RWPE2 (cell line): ENCODE measurements at regions not wholly inside any gene's neighbourhood (a gene's known extent, or its start where the extent isn't known, plus 50 kb on each side); places are given as distances from the start of the nearest gene placed in this dataset.

Experiments
- ATAC-seq: fragments of 200-7000 bp; cut with Tn5 transposase; 3 replicates; pipeline ENCODE4 v1.9.1; 2021; ENCODE audit warnings: low read depth
- DNase-seq: peaks from one replicate; pipeline ENCODE4 v3.0.0-alpha.2; 2020; ENCODE audit warnings: low spot score
- H3K27ac ChIP-seq: fragments of 450-650 bp; 2 replicates; pipeline ENCODE4 v1.5.1; 2017; ENCODE audit warnings: mild to moderate bottlenecking; ENCODE audit not compliant: poor library complexity, severe bottlenecking
- H3K27me3 ChIP-seq: fragments of 250-450 bp; sonication (Bioruptor Pico); 2 replicates; pipeline ENCODE4 v1.5.1; 2021; ENCODE audit warnings: mild to moderate bottlenecking, moderate library complexity; ENCODE audit not compliant: insufficient read depth, poor library complexity, severe bottlenecking
- H3K36me3 ChIP-seq: fragments of 250-450 bp; sonication (Bioruptor Pico); 2 replicates; pipeline ENCODE4 v1.5.1; 2020; ENCODE audit warnings: low read depth, mild to moderate bottlenecking, moderate library complexity
- H3K4me1 ChIP-seq: fragments of 250-450 bp; sonication (Bioruptor Pico); 2 replicates; pipeline ENCODE4 v1.5.1; 2021; ENCODE audit warnings: mild to moderate bottlenecking, moderate library complexity; ENCODE audit not compliant: insufficient read depth, poor library complexity, severe bottlenecking
- H3K4me3 ChIP-seq: fragments of 250-450 bp; sonication (Bioruptor Pico); 2 replicates; pipeline ENCODE4 v1.5.1; 2021; ENCODE audit warnings: mild to moderate bottlenecking, moderate library complexity; ENCODE audit not compliant: severe bottlenecking
- H3K9me3 ChIP-seq: fragments of 250-450 bp; sonication (Bioruptor Pico); 2 replicates; pipeline ENCODE4 v1.5.1; 2021; ENCODE audit warnings: mild to moderate bottlenecking, moderate library complexity; ENCODE audit not compliant: severe bottlenecking
- TF ChIP-seq, protein P1 (sequence below): fragments of 450-650 bp; IDR thresholded peaks from one replicate; pipeline ENCODE4 v1.5.1; 2017; ENCODE audit warnings: mild to moderate bottlenecking, moderate library complexity; ENCODE audit not compliant: poor library complexity, severe bottlenecking

- no peak for DNase-seq
- Histone ChIP-seq H3K9me3 (no peaks in the 10 kb centered on the region), H3K4me1 (peaks cover 7% of the 10 kb centered on the region), H3K27me3 (no peaks in the 10 kb centered on the region), H3K4me3 (no peak overlapping the region), H3K27ac (no peak overlapping the region), H3K36me3 (no peaks in the 10 kb centered on the region)
- ATAC-seq: no peak
- TF ChIP-seq, protein P1, sequence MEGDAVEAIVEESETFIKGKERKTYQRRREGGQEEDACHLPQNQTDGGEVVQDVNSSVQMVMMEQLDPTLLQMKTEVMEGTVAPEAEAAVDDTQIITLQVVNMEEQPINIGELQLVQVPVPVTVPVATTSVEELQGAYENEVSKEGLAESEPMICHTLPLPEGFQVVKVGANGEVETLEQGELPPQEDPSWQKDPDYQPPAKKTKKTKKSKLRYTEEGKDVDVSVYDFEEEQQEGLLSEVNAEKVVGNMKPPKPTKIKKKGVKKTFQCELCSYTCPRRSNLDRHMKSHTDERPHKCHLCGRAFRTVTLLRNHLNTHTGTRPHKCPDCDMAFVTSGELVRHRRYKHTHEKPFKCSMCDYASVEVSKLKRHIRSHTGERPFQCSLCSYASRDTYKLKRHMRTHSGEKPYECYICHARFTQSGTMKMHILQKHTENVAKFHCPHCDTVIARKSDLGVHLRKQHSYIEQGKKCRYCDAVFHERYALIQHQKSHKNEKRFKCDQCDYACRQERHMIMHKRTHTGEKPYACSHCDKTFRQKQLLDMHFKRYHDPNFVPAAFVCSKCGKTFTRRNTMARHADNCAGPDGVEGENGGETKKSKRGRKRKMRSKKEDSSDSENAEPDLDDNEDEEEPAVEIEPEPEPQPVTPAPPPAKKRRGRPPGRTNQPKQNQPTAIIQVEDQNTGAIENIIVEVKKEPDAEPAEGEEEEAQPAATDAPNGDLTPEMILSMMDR: no peak
Measured at GRCh38 chr18:27411911-27412310, 226.8 kb upstream of the CHST9 start.

DNA sequence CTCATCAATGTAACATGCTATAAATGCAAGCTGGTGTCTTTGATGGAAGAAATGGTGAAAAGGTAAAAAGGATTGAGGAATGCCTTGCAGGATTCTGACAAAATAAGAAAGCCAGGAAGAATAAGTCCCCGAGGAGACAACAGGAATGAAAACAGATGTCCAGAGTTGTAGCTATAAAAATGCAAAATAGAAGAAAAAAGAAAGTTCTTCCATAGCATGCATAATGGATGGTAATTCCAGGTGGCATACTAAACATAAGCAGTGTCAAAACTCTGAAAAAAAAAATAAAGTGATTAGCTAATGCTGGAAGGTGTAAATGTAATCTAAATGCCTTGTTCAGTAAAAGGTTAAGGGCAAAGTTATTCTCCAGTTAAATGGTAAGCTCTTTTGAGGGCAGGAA is 225.9 kb upstream of the CHST9 start:
- Histone ChIP-seq H3K4me1 (peaks cover 7% of the 10 kb centered on the region), H3K4me3 (no peak overlapping the region), H3K27ac (no peak overlapping the region), H3K9me3 (no peaks in the 10 kb centered on the region), H3K27me3 (no peaks in the 10 kb centered on the region), H3K36me3 (no peaks in the 10 kb centered on the region)
- TF ChIP-seq, protein P1: no peak
- ATAC-seq: no peak
- DNase-seq: no peak

GRCh38 chr18:27404855-27405254 is 219.7 kb upstream of the CHST9 start:
- H3K27me3 ChIP-seq: no peaks in the 10 kb centered on the region
- ATAC-seq: 0 out of 3 replicates have a peak, but pooled peaks have one; percentile 51
- no peak for DNase-seq
- H3K9me3 ChIP-seq: no peaks in the 10 kb centered on the region
- no peak overlapping the region for H3K27ac ChIP-seq
- no peak overlapping the region for H3K4me3 ChIP-seq
- no peaks in the 10 kb centered on the region for H3K4me1 ChIP-seq
- TF ChIP-seq, protein P1: no peak
- H3K36me3 ChIP-seq: no peaks in the 10 kb centered on the region

DNA sequence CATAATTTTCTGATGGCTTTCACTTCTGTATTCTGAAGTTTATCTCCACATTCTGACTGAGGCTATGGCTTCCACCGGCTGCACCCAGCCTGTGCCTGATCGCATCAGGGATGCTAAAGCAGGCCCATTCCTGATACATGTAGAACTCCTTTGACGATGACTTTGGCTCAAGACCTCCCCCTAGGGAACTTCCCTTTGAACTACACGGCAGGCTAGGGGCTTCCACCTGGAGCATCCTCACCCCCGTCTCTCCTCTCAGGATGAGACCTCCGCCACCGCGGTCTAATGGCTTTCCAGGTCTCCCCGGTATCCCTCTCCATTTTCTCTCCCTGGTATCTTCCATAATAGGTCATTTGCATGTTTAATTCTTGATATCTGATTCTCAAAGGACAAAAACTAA is 214.9 kb upstream of the CHST9 start:
- Histone ChIP-seq H3K27ac (no peak overlapping the region), H3K36me3 (no peaks in the 10 kb centered on the region), H3K4me3 (no peak overlapping the region), H3K4me1 (no peaks in the 10 kb centered on the region), H3K27me3 (no peaks in the 10 kb centered on the region), H3K9me3 (no peaks in the 10 kb centered on the region)
- TF ChIP-seq, protein P1: peak; percentile 17
- ATAC-seq (no peak), DNase-seq (no peak)

- Histone ChIP-seq H3K36me3 (no peaks in the 10 kb centered on the region), H3K4me3 (no peak overlapping the region), H3K4me1 (no peaks in the 10 kb centered on the region), H3K9me3 (no peaks in the 10 kb centered on the region), H3K27me3 (no peaks in the 10 kb centered on the region), H3K27ac (no peak overlapping the region)
- no peak for DNase-seq
- TF ChIP-seq, protein P1: no peak
- ATAC-seq: no peak
Measured at GRCh38 chr18:27395752-27396151, 210.6 kb upstream of the CHST9 start.
